ENCODE measurements at regions not wholly inside any gene's neighbourhood (a gene's known extent, or its start where the extent isn't known, plus 50 kb on each side); places are given as distances from the start of the nearest gene placed in this dataset.
"Not testable (repeated sequence)": the region's sequence is repeated elsewhere in the genome, so short reads cannot be mapped to it uniquely, and the experiment has no call there.

GRCh38 chr4:10388146-10388545, 69.1 kb downstream of the ZNF518B start:
- WGBS (ENCODE audit: low lambda C conversion rate): 5% methylated on average over 3 of the region's 3 CpGs
- H3K9me3 ChIP-seq (ENCODE audit: low read length); H4K20me1 ChIP-seq (ENCODE audit: insufficient read depth, low read length); POLR2A ChIA-PET; in situ Hi-C loops (cut with HindIII; ENCODE audit: extremely low pct_ligation_motif_present, low pct_unique_long_range_greater_than_20kb); CTCF ChIA-PET (ENCODE audit: low intra/inter-chr PET ratio, low total read pairs); H2AFZ ChIP-seq (ENCODE audit: low read length); FAIRE-seq; H3K79me2 ChIP-seq (ENCODE audit: insufficient read depth, low read length); H3K27ac ChIP-seq (ENCODE audit: extremely low read length, insufficient read depth, low read length); H3K9ac ChIP-seq (ENCODE audit: insufficient read depth, low read depth, low read length); BruUV-seq (replicated peaks); H3K4me2 ChIP-seq (ENCODE audit: low read depth, low read length); H3K4me1 ChIP-seq (ENCODE audit: insufficient read depth, low read length); ATAC-seq; intact Hi-C loops (cut with micrococcal nuclease; ENCODE audit: unreplicated experiment); H3K27me3 ChIP-seq (ENCODE audit: control insufficient read depth in 1 of 2, insufficient read depth in 2 of 2, low read length in 2 of 2); H3K4me3 ChIP-seq (replicated peaks in 1 of 3; ENCODE audit: insufficient read depth in 1 of 3, low read depth in 2 of 3, low read length in 3 of 3); DNase-seq (ENCODE audit: low spot score); H3K36me3 ChIP-seq (replicated peaks in 1 of 2; ENCODE audit: control insufficient read depth in 1 of 2, insufficient read depth in 2 of 2, low read length in 2 of 2): not testable (repeated sequence)

DNA sequence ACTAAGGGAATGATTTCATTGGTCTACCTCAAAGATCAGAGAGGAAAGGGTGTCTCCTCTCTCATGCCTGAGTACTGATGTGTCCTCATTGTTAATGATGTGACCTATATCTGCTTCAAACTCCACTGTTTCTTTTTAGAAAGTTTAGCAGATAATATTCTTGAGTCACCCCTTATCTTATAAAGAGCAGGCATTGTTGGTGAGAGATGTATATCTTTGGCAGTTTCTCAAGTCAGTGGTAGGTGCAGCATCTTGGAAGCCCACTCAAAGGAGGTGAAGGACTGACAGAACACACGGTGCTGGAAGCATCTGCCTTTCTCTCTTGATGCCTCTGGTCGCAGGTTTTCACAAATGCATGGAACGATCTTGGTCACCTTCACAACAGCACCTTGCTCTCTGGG, 71.2 kb downstream of the ZNF518B start:
- 3% methylated on average over 3 of the region's 3 CpGs for WGBS (ENCODE audit: low lambda C conversion rate)
- FAIRE-seq (no peak), DNase-seq (ENCODE audit: low spot score) (no peak), ATAC-seq (no peak)
- no TSS peak for BruUV-seq (replicated peaks)
- no peaks in the 10 kb centered on the region for H3K36me3 ChIP-seq (replicated peaks in 1 of 2; ENCODE audit: control insufficient read depth in 1 of 2, insufficient read depth in 2 of 2, low read length in 2 of 2)
- CTCF ChIA-PET (ENCODE audit: low intra/inter-chr PET ratio, low total read pairs): no interaction called here
- TF ChIP-seq FOXO1 (CRISPR knock-in tag; IDR thresholded peaks at IDR 0.05) (no peak), POLR2A (IDR thresholded peaks at IDR 0.05; ENCODE audit: insufficient read depth in 1 of 2, low read depth in 2 of 2, low read length in 2 of 2) (no peak), CREBL2 (CRISPR knock-in tag; IDR thresholded peaks at IDR 0.05; ENCODE audit: borderline replicate concordance) (no peak), HOXA9 (CRISPR knock-in tag; IDR thresholded peaks at IDR 0.05; ENCODE audit: borderline replicate concordance) (no peak), MEIS2 (CRISPR knock-in tag; IDR thresholded peaks at IDR 0.05) (no peak), ZBTB34 (CRISPR knock-in tag; IDR thresholded peaks at IDR 0.05) (no peak), ZNF234 (CRISPR knock-in tag; conservative IDR thresholded peaks at IDR 0.05) (no peak), ZNF761 (CRISPR knock-in tag; conservative IDR thresholded peaks at IDR 0.05) (no peak), NCOA5 (CRISPR knock-in tag; IDR thresholded peaks at IDR 0.05) (no peak)
- H3K9me3 ChIP-seq (ENCODE audit: low read length): no peaks in the 10 kb centered on the region
- no peaks in the 10 kb centered on the region for H3K4me1 ChIP-seq (ENCODE audit: insufficient read depth, low read length)
- no peaks in the 10 kb centered on the region; a peak in 1 of 5 replicates for H3K27me3 ChIP-seq (ENCODE audit: control insufficient read depth in 1 of 2, insufficient read depth in 2 of 2, low read length in 2 of 2)
- no peak overlapping the region for H3K27ac ChIP-seq (ENCODE audit: extremely low read length, insufficient read depth, low read length)
- no peak overlapping the region for H3K4me2 ChIP-seq (ENCODE audit: low read depth, low read length)
- no peaks in the 10 kb centered on the region for H4K20me1 ChIP-seq (ENCODE audit: insufficient read depth, low read length)
- H3K4me3 ChIP-seq (replicated peaks in 1 of 3; ENCODE audit: insufficient read depth in 1 of 3, low read depth in 2 of 3, low read length in 3 of 3): no peak overlapping the region
- intact Hi-C loops (cut with micrococcal nuclease; ENCODE audit: unreplicated experiment): no loop called here
- no peaks in the 10 kb centered on the region for H3K79me2 ChIP-seq (ENCODE audit: insufficient read depth, low read length)
- no peak overlapping the region for H2AFZ ChIP-seq (ENCODE audit: low read length)
- POLR2A ChIA-PET: no interaction called here
- H3K9ac ChIP-seq (ENCODE audit: insufficient read depth, low read depth, low read length): no peak overlapping the region
- in situ Hi-C loops (cut with HindIII; ENCODE audit: extremely low pct_ligation_motif_present, low pct_unique_long_range_greater_than_20kb): no loop called here
